ENCODE measurements at regions not wholly inside any gene's neighbourhood (a gene's known extent, or its start where the extent isn't known, plus 50 kb on each side); places are given as distances from the start of the nearest gene placed in this dataset.

- Histone ChIP-seq H2BK20ac (ENCODE audit: low read length) (no peak overlapping the region), H2BK12ac (ENCODE audit: low read depth, low read length) (no peak overlapping the region), H4K5ac (ENCODE audit: insufficient read length, low read depth, low read length) (no peak overlapping the region), H3K27me3 (replicated peaks in 1 of 4; ENCODE audit: control insufficient read depth in 3 of 4, extremely low read depth in 1 of 4, insufficient read depth in 3 of 4, low read length in 3 of 4) (no peaks in the 10 kb centered on the region), H2AFZ (ENCODE audit: low read length) (no peak overlapping the region), H2BK5ac (ENCODE audit: low read depth, low read length) (no peak overlapping the region), H2AK5ac (ENCODE audit: low read depth, low read length) (no peak overlapping the region), H3K27ac (ENCODE audit: low read depth, low read length) (no peak overlapping the region), H2BK15ac (ENCODE audit: low read length) (no peak overlapping the region), H3K18ac (ENCODE audit: extremely low read depth, low read length) (no peak overlapping the region), H3K79me2 (ENCODE audit: control insufficient read depth in 1 of 2, insufficient read depth in 2 of 2, low read length in 2 of 2) (no peaks in the 10 kb centered on the region), H3K4me2 (ENCODE audit: insufficient read depth in 1 of 2, low read depth in 2 of 2, low read length in 2 of 2) (no peak overlapping the region), H3K36me3 (ENCODE audit: control insufficient read depth in 2 of 4, insufficient read depth in 4 of 4, low read length in 3 of 4) (no peaks in the 10 kb centered on the region), H2BK120ac (replicated peaks; ENCODE audit: low read depth, low read length) (no peak overlapping the region), H3K23ac (ENCODE audit: insufficient read length) (no peak overlapping the region), H4K91ac (replicated peaks; ENCODE audit: insufficient read length, low read length) (no peak overlapping the region), H3K14ac (ENCODE audit: insufficient read length) (no peak overlapping the region), H3K4me3 (ENCODE audit: extremely low read depth in 1 of 4, insufficient read depth in 2 of 4, low read depth in 3 of 4, low read length in 4 of 4) (no peak overlapping the region), H3K4me1 (replicated peaks in 1 of 4; ENCODE audit: control insufficient read depth in 3 of 4, insufficient read depth in 4 of 4, low read length in 3 of 4) (0 out of 7 replicates have a peak, but pooled peaks cover 0 to 2% (median 0%) of the 10 kb centered on the region in 4 experiments), H4K8ac (ENCODE audit: extremely low read depth, insufficient read depth, low read length) (no peak overlapping the region), H3K56ac (replicated peaks; ENCODE audit: insufficient read length, low read depth, low read length) (no peak overlapping the region), H3K9me3 (ENCODE audit: insufficient read depth in 2 of 2, low read depth in 1 of 2, low read length in 1 of 2) (no peaks in the 10 kb centered on the region; a peak in 1 of 4 replicates), H4K20me1 (replicated peaks in 1 of 2; ENCODE audit: control insufficient read depth in 1 of 2, insufficient read depth in 2 of 2, low read length in 2 of 2) (no peaks in the 10 kb centered on the region), H3K4ac (replicated peaks; ENCODE audit: insufficient read length, low read depth, low read length) (no peak overlapping the region), H3K79me1 (ENCODE audit: low read depth, low read length) (no peaks in the 10 kb centered on the region), H3K23me2 (ENCODE audit: low read depth, low read length) (no peaks in the 10 kb centered on the region), H3K9ac (replicated peaks in 1 of 4; ENCODE audit: extremely low read depth in 1 of 4, low read depth in 3 of 4, low read length in 3 of 4) (no peak overlapping the region)
- FAIRE-seq (no peak), DNase-seq (ENCODE audit: low read depth in 1 of 2, low spot score in 2 of 2) (no peak)
- WGBS, 2 experiments (ENCODE audit: extremely low coverage in 1 of 2, insufficient coverage in 1 of 2, insufficient read length in 1 of 2, insufficient replicate concordance in 2 of 2, low coverage in 1 of 2, low lambda C conversion rate in 2 of 2, missing lambda C conversion rate in 1 of 2) = 87% methylated on average over 1 of the region's 1 CpG; no CpG with 5 or more reads in 1 of the 2 experiments
- ChIA-PET POLR2A (ENCODE audit: partially characterized antibody) (no interaction called here), CTCF (ENCODE audit: partially characterized antibody) (interaction anchor here (1.1 to 2.3 kb wide), 2 partner anchors 17 to 23 kb away, joined by 3 to 7 read pairs; no protein-coding TSS in a partner anchor)
- TF ChIP-seq YY1 (IDR thresholded peaks at IDR 0.05; ENCODE audit: low read depth, low read length) = no peak
- TF ChIP-seq SIRT6 (IDR thresholded peaks at IDR 0.05; ENCODE audit: low read length) = no peak
Measured at GRCh38 chr17:14903854-14904253, 361.3 kb downstream of the PMP22 start.

Data from H1 (cell line).